ENCODE measurements at regions not wholly inside any gene's neighbourhood (a gene's known extent, or its start where the extent isn't known, plus 50 kb on each side); places are given as distances from the start of the nearest gene placed in this dataset.
"Not testable (repeated sequence)": the region's sequence is repeated elsewhere in the genome, so short reads cannot be mapped to it uniquely, and the experiment has no call there.

DNA sequence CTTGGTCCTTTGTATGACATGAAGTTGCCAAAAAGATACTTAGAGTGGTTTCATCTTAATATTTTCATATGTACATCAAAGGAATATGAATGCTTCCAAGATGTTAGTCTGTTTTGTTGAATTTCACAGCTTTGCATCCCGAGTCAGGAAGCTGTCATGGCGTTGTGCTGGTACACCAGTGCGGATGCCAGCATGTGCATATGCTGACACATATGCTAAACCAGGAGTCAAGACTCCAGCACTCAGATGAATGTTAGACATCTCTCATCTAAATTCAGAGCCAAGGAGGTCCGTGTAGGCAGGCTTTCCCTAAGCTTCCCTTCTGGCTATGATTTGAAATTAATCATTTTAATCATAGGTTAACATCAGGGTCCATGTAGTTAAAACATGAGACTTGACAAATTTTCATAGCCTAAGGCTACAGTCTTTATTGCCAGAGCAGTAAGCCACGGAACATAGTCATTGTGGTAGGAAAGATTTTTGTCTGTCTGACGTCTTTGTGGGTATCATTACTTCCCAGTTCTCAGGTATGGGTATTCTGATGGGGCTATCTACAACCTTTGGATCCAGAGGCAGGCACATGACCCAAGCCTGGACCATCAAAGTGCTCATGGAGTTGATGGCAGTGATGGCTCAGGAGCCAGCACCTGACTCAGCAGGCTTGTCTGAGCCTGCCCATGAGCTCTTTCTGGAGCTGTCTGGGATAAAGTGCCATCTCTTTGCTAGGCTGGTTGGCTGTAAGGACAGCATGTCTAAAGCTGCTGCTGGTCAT lies 246.1 kb downstream of the KCNRG start:
- no peak for DNase-seq (ENCODE audit: low read depth in 3 of 3, low spot score in 1 of 3)

- no peak for DNase-seq (ENCODE audit: low read depth in 3 of 3, low spot score in 1 of 3)
Observed at GRCh38 chr13:50267066-50267465, 251.8 kb downstream of the KCNRG start.

- no peak for DNase-seq (ENCODE audit: low read depth in 3 of 3, low spot score in 1 of 3)
Observed at GRCh38 chr13:50267917-50268316, 252.7 kb downstream of the KCNRG start.

DNA sequence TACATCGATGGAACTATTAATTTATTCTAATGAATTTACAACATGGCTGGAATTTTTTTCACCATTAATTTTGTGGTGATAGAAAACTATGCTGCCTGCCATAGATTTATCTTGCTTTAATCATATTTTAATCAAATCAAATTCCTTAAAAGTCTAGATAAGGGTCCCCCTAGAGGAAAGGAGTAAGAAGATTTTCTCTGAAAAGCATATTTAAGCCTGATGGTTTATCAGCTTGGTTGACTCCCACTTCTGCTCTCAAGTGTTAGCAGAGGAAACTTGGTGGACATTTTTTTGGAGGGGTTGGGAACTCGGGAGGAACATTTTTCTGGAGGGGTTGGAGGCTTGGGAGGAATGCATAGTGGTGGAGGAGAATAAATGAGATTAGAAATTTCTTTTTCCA lies 253.3 kb downstream of the KCNRG start:
- no peak for DNase-seq (ENCODE audit: low read depth in 3 of 3, low spot score in 1 of 3)

- no peak for DNase-seq (ENCODE audit: low read depth in 3 of 3, low spot score in 1 of 3)
Observed at GRCh38 chr13:50274181-50274580, 258.9 kb downstream of the KCNRG start.

DNA sequence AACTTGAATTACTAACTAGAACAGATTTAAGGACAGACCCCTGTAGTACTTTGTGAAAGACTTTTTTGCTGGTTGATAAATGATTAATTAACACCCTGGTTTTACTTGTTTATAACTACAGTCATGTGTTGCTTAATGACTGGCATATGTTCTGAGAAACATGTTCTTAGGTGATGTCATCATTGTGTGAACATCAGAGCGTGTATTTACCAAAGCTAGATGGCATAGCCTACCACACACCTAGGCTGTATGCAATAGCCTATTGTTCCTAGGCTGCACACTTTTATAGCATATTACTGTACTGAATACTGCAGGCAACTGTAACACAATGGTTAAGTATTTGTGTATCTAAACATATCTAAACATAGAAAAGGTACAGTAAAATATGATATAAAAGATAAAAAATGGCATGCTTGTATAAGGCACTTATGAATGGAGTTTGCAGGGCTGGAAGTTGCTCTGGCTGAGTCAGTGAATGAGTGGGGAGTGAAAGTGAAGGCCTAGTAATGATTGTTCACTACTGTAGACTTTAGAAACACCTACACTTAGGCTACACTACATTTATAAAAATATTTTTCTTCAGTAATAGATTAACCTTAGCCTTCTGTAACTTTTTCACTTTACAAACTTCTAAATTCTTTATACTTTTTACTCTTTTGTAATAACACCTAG lies 260.3 kb downstream of the KCNRG start:
- no peak for DNase-seq (ENCODE audit: low read depth in 3 of 3, low spot score in 1 of 3)

DNA sequence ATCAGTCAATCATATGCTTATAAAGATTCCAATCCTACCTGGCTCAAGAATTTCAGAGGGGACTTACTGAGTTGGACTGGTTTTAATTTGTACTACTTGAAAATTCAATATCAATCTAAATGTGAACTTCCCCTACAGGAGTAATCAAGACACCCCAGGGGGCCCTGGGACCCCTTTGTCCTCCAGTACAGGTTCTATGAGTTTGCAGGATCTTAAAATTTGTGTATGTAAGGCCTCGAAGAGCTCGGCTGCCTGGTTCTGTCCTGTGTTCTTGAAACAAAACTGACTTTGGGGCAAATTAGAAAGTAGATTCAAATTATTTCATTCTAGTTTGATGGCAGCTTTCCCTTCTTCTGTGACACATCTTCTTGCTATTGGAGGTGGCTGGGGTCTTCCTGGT lies 261.3 kb downstream of the KCNRG start:
- no peak for DNase-seq (ENCODE audit: low read depth in 3 of 3, low spot score in 1 of 3)

DNA sequence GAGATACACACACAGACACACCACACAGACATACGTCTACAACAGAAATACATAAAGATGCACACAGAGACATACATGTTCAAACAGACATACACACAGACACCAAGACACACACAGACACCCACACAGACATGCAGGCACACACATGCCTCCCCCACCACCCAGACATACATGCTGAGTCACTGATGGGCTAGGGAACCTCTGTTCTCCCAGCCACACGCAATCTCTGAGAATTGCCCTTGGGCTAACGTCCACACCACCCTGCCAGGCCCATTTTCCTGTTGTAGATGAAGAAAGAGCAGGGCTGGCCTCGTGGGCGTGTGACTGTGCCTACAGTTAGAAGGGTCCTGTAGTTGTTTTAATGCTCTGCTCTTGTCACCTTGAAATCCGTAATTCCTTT lies 261.9 kb downstream of the KCNRG start:
- no peak for DNase-seq (ENCODE audit: low read depth in 3 of 3, low spot score in 1 of 3)

DNA sequence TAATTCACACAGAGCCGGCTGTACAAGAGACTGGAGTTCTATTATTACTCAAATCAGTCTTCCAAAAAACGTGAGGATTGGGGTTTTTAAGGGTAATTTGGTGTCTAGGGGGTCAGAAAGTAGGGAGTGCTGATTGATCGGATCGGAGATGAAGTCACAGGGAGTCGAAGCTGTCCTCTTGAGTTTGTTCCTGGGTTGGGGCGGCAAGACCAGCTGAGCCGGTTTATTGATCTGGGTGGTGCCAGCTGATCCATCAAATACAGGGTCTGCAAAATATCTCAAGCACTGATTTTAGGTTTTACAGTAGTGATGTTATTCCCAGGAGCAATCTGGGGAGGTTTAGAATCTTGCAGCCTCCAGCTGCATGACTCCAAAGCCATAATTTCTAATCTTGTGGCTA lies 262.7 kb downstream of the KCNRG start:
- DNase-seq (ENCODE audit: low read depth in 3 of 3, low spot score in 1 of 3): no peak

DNA sequence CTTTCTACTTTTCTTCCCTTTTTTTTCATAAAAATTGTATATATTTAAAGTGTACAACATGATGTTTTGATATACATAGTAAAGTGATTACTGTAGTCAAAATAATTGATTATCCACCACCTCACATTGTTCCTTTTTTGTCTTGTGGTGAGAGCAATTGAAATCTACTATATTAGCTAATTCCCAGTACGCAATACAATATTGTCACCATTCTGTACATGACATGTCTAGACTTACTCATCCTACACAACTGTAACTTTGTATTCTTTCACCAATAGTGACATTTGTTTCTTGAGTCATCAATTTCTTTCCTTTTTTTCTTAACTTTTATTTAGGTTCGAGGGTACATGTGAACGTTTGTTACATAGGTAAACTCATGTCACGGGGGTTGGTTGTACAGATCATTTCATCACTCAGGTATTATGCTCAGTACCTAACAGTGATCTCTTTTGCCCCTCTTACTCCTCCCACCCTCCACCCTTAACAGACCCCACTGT lies 265.2 kb downstream of the KCNRG start:
- DNase-seq (ENCODE audit: low read depth in 3 of 3, low spot score in 1 of 3): no peak

- no peak for DNase-seq (ENCODE audit: low read depth in 3 of 3, low spot score in 1 of 3)
Observed at GRCh38 chr13:50282016-50282415, 266.8 kb downstream of the KCNRG start.

DNA sequence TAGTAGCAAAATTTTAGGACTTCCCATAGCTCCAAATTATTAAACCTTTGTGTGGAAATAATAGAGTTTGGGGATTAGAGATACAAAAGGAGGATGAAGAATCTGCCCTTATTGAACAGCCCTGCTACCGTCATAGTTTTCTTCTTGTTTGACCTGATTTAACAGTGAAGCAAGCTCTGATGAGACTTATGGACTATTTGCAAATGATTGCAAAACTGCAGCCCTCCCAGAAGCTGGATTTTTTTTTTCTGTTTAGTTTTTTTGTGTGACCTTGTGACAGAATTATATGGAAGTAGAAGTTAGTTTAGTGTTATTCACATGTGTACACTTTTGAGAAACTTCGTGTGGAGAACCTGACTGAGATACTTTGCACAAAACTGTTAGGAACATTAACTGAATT lies 267.8 kb downstream of the KCNRG start:
- no peak for DNase-seq (ENCODE audit: low read depth in 3 of 3, low spot score in 1 of 3)

GRCh38 chr13:50284540-50284939 lies 269.3 kb downstream of the KCNRG start:
- no peak for DNase-seq (ENCODE audit: low read depth in 3 of 3, low spot score in 1 of 3)

- no peak for DNase-seq (ENCODE audit: low read depth in 3 of 3, low spot score in 1 of 3)
Observed at GRCh38 chr13:50285283-50285682, 270.0 kb downstream of the KCNRG start.

DNA sequence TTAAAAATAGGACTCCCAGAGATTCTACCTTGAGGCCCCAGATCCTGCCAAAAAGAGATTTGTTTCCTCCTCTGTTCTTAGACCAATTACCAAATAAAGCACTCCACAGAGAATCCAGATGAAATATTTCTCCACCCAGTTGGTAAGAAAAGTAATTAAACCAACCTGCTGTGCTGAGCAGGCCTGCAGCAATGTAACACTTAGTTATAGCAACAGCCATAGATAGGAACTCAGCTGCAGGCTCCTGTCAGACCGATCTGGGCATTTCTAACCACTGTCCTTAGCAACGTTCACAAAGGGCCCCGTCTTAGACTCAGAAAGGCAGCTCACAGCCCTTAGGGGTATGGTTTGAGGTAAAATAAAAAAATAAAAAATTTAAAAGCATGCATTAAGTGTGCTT lies 271.1 kb downstream of the KCNRG start:
- no peak for DNase-seq (ENCODE audit: low read depth in 3 of 3, low spot score in 1 of 3)

DNA sequence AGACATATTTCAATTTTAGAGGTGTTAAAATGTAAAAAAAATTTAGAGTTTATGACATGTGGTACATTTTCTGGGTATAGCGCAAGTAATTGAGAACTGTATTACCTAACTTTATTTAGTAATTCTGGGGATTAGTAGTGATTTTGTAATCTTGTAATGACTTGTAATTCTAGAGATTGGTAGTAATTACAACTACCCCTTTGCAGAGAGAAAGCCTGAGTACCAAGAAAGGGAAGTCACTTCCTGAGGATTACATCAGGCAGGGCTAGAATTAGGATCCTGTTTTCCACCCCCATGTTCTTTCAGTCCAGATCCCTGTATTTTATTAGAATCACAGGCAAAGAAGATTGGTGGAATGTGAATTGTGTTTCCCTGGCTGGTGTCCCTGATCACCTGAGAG lies 274.9 kb downstream of the KCNRG start:
- no peak for DNase-seq (ENCODE audit: low read depth in 3 of 3, low spot score in 1 of 3)

GRCh38 chr13:50291611-50292010 lies 276.4 kb downstream of the KCNRG start:
- no peak for DNase-seq (ENCODE audit: low read depth in 3 of 3, low spot score in 1 of 3)

DNA sequence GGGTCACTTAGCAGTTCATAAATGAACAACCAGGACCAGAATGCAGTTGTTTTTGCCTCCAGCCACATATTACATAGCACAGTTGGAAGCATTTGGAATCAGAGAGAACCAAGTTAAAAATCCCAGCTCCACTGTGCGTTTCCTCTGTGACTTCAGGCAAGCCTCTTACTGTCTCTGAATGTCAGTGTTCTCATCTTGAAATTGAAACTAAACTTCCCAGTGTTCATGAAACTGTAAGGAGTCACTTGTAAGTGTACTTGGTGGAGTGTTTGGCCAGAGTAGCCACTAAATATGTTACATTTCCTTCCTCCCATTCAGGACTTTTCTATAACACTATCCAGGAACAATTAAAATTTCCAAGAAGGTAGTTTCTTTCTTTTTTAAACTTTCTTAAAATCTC lies 276.8 kb downstream of the KCNRG start:
- no peak for DNase-seq (ENCODE audit: low read depth in 3 of 3, low spot score in 1 of 3)

- not testable (repeated sequence) for DNase-seq (ENCODE audit: low read depth in 3 of 3, low spot score in 1 of 3)
Observed at GRCh38 chr13:50294425-50294824, 279.2 kb downstream of the KCNRG start.

- DNase-seq (ENCODE audit: low read depth in 3 of 3, low spot score in 1 of 3): no peak
Observed at GRCh38 chr13:50299546-50300249, 284.5 kb downstream of the KCNRG start.

DNA sequence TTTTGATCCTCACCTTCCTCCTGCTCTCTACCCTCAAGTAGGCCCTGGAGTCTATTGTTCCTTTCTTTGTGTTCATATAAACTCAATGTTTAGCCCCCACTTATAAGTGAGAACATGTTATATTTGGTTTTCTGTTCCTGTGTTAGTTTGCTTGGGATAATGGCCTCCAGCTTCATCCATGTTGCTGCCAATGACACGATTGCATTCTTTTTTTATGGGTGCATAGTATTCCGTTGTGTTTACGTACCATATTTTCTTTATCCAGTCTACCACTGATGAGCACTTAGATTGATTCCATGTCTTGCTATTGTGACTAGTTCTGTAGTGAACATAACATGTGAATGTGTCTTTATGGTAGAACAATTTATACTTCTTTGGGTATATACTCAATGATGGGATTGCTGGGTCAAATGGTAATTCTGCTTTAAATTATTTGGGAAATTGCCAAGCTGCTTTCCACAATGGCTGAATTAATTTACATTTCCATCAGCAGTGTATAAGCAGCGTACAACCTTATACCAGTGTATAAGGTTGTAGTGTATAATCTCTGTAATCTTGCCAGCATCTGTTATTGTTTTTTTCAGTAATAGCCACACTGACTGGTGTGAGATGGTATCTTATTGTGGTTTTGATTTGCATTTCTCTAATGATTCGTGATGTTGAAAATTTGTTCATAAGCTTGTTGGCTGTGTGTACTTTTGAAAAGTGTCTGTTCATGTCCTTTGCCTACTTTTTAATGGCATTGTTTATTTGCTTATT lies 288.9 kb downstream of the KCNRG start:
- no peak for DNase-seq (ENCODE audit: low read depth in 3 of 3, low spot score in 1 of 3)

Measured in stimulated activated CD4-positive, alpha-beta T cell treated with anti-CD3 and anti-CD28 coated beads, TNF-alpha, amount 100 ng/mL, for 1 hour (primary cell).